Thyroid gland (tissue), 4 donors: ENCODE measurements at regions not wholly inside any gene's neighbourhood (a gene's known extent, or its start where the extent isn't known, plus 50 kb on each side); places are given as distances from the start of the nearest gene placed in this dataset.

Source experiments
- DNase-seq, 2 donors: peaks; one replicate each; pipeline ENCODE4 v3.0.0-alpha.2; 2019
- H3K27ac ChIP-seq, 3 donors: fragments of 200-600 bp; sonication (generic); 1 replicate in 2 of 3; 2 replicates in 1 of 3; pipeline ENCODE4 v1.5.1; 2016 to 2019; ENCODE audit warnings: mild to moderate bottlenecking in 1 of 3, moderate library complexity in 1 of 3
- H3K27me3 ChIP-seq: fragments of 200-600 bp; sonication (generic); one replicate; pipeline ENCODE4 v1.5.1; 2019
- H3K36me3 ChIP-seq, 2 donors: fragments of 200-600 bp; sonication (generic); one replicate each; pipeline ENCODE4 v1.5.1; 2016 to 2019
- H3K4me1 ChIP-seq, 2 donors: fragments of 200-600 bp; sonication (generic); one replicate each; pipeline ENCODE4 v1.5.1; 2017 to 2019
- H3K4me3 ChIP-seq, 3 donors: fragments of 200-600 bp; sonication (generic); replicated peaks in 1 of 3; 1 replicate in 2 of 3; 2 replicates in 1 of 3; pipeline ENCODE4 v1.5.1; 2016; ENCODE audit warnings: mild to moderate bottlenecking in 1 of 3
- H3K9me3 ChIP-seq: fragments of 200-600 bp; sonication (generic); one replicate; pipeline ENCODE4 v1.5.1; 2017
- CTCF ChIP-seq, 6 experiments: fragments of 200-600 bp in 3 of 6; fragments of 450-650 bp in 3 of 6; sonication (generic) in 3 of 6; IDR thresholded peaks; one replicate each; pipeline ENCODE4 v1.5.1; 2016 to 2019; ENCODE audit warnings: antibody characterized with exemption in 6 of 6, mild to moderate bottlenecking in 2 of 6, inconsistent platforms in 1 of 6, moderate library complexity in 1 of 6
- POLR2A ChIP-seq, 2 donors: fragments of 450-650 bp; IDR thresholded peaks; one replicate each; pipeline ENCODE4 v1.6.1; 2017; ENCODE audit warnings: antibody characterized with exemption in 2 of 2, mild to moderate bottlenecking in 2 of 2, moderate library complexity in 1 of 2
- WGBS, 2 donors: methylation state at CpG; one replicate each; pipeline ENCODE4 v1.1.5; 2017; 5-methylcytosine and 5-hydroxymethylcytosine counted together
- intact Hi-C: fragments of 100-400 bp; cut with DNase I; formaldehyde crosslinking; loops from one replicate; pipeline ENCODE4 v1.15.1; 2023

GRCh38 chr17:409848-410542 is 57.4 kb upstream of the RPH3AL start:
- no peaks in the 10 kb centered on the region for H3K27me3 ChIP-seq
- peaks cover 0 to 12% of the 10 kb centered on the region in 2 donors for H3K36me3 ChIP-seq
- H3K4me1 ChIP-seq, result peaks cover 10 to 23% of the 10 kb centered on the region in 2 donors
- H3K4me3 ChIP-seq, result peak overlapping the region; percentile 50 to 76 (median 54)
- 3 to 8% methylated on average over 44 to 62 of the region's 80 CpGs for WGBS, 2 donors
- TF ChIP-seq POLR2A (IDR thresholded peaks at IDR 0.05), result peak in 1 of 2 donors; percentile 71
- TF ChIP-seq CTCF (IDR thresholded peaks at IDR 0.05), result no peak
- DNase-seq, result peak; percentile 100
- peak overlapping the region in 2 of 3 donors; percentile 34 to 73 for H3K27ac ChIP-seq
- intact Hi-C loops, result no loop called here
- H3K9me3 ChIP-seq, result no peaks in the 10 kb centered on the region

- H3K4me3 ChIP-seq, result peak overlapping the region in 1 of 3 donors; percentile 9
- intact Hi-C loops, result no loop called here
- no peak for TF ChIP-seq CTCF (IDR thresholded peaks at IDR 0.05)
- no peak for TF ChIP-seq POLR2A (IDR thresholded peaks at IDR 0.05)
- no peak for DNase-seq
- H3K27ac ChIP-seq, result peak overlapping the region in 2 of 3 donors; percentile 31 to 69
- H3K4me1 ChIP-seq, result peaks cover 10 to 23% of the 10 kb centered on the region in 2 donors
- no peaks in the 10 kb centered on the region for H3K27me3 ChIP-seq
- 75 to 77% methylated on average over 16 of the region's 16 CpGs for WGBS, 2 donors
- peaks cover 0 to 8% of the 10 kb centered on the region in 2 donors for H3K36me3 ChIP-seq
- H3K9me3 ChIP-seq, result no peaks in the 10 kb centered on the region
Observed at GRCh38 chr17:409308-409847, 56.8 kb upstream of the RPH3AL start.

GRCh38 chr17:404703-405102 is 52.1 kb upstream of the RPH3AL start:
- H3K36me3 ChIP-seq, result no peaks in the 10 kb centered on the region
- H3K4me1 ChIP-seq, result no peaks in the 10 kb centered on the region
- WGBS, 2 donors, result 79 to 81% methylated on average over 7 of the region's 7 CpGs
- no peak overlapping the region for H3K4me3 ChIP-seq
- intact Hi-C loops, result no loop called here
- H3K9me3 ChIP-seq, result no peaks in the 10 kb centered on the region
- no peaks in the 10 kb centered on the region for H3K27me3 ChIP-seq
- TF ChIP-seq CTCF (IDR thresholded peaks at IDR 0.05) (no peak), POLR2A (IDR thresholded peaks at IDR 0.05) (no peak)
- no peak for DNase-seq
- H3K27ac ChIP-seq, result no peak overlapping the region
